Stimulated activated naive CD8-positive, alpha-beta T cell treated with anti-CD3 and anti-CD28 coated beads, Interleukin-15, Interleukin-2, amounts not matched to agents 100 U/mL and 50 U/mL, for 24 hours (primary cell): ENCODE measurements at regions not wholly inside any gene's neighbourhood (a gene's known extent, or its start where the extent isn't known, plus 50 kb on each side); places are given as distances from the start of the nearest gene placed in this dataset.
"Not testable (repeated sequence)": the region's sequence is repeated elsewhere in the genome, so short reads cannot be mapped to it uniquely, and the experiment has no call there.

Experiments
- ATAC-seq: fragments of 150-1000 bp; cut with Tn5 transposase; one replicate; pipeline ENCODE4 v1.10.0; 2021
- DNase-seq: peaks from one replicate; pipeline ENCODE4 v3.0.0; 2021

DNA sequence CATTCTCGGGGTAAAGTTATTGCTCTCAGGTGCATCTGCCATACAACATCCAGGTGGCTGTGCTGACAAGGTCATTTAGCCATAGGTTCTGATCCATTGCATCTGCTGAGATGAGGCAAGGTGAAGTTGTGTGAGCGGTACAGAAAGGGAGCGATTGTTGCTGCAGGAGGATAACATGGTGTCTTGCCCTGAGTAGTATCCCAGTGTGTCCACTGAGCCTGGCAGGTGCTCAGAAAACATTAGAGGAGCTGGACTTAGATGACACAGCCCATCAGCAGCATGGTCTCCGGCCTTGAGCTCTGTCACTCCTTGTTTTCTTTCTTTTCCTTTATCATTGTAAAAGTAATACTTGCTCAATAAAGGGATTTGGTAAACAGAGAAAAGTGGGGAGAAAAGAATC, 161.1 kb upstream of the ATP10A start:
- no peak for DNase-seq
- no peak for ATAC-seq

DNA sequence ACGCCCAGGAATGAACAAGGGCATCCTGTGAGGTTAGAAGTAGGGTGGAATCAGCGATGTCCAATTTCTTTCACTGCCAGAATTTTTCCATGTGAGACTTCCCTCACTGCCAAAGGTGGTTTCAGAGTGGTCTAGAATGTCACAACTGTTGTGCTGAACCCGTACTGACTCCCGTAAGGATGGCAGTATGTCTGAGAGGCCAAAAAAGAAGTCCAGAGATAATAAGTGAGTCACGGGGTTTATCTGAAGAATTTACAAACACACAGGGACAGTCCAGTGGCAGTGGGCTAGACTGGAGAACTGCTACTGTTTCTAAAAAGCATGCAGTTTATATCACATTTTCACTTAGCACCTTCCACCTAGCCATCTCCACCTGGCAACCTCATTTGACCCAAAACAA, 160.6 kb upstream of the ATP10A start:
- ATAC-seq, result no peak

DNA sequence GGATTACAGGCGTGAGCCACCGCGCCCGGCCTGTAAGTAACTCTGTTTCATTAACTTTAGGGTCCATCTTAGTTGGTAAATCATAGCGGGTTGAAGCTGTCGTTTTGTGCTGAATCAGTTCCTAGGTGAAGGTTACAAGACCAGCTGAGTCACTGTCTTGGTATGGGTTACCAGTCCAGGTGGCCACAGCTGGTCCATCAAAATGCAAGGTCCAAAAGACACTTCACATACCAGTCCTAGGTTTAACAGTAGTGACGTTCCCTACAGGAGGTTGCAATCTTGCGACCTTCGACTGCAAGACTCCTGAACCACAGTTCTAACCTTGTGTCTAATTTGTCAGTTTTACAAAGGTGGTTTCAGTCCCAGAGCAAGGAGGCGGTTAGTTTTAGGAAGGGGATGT, 160.1 kb upstream of the ATP10A start:
- DNase-seq (no peak), ATAC-seq (no peak)

More for the DNA sequence above, 160.6 kb upstream of the ATP10A start:
- DNase-seq, result no peak

DNA sequence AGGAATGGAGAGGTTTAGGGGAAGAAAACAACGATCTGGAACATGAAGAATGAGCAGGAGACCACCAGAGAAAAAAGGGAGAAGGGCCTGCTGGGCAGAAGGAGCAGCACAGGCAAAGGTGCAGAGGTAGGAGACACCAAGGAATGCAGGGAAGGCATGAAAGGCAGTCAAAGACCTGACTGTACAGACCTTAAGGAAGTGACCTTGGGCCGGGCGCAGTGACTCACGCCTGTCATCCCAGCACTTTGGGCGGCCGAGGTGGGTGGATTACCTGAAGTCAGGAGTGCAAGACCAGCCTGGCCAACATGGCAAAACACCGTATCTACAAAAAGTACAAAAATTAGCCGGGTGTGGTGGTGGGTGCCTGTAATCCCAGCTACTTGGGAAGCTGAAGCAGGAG, 157.7 kb upstream of the ATP10A start:
- ATAC-seq, result no peak
- DNase-seq, result no peak

DNA sequence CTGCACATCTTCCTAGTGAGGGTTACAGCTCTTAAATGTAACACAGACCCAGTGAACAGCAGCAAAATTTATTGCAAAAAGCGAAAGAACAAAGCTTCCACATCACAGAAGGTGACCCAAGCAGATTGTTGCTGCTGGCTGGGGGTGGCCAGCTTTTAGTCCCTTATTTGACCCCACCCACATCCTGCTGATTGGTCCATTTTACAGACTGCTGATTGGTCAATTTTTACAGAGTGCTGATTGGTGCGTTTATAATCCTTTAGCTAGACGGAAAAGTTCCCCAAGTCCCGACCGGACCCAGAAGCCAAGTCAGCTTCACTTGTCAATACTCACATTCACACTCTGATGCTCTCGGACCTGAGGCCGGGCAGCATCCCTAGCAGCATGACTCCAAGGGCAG, 154.5 kb upstream of the ATP10A start:
- no peak for DNase-seq
- no peak for ATAC-seq

DNA sequence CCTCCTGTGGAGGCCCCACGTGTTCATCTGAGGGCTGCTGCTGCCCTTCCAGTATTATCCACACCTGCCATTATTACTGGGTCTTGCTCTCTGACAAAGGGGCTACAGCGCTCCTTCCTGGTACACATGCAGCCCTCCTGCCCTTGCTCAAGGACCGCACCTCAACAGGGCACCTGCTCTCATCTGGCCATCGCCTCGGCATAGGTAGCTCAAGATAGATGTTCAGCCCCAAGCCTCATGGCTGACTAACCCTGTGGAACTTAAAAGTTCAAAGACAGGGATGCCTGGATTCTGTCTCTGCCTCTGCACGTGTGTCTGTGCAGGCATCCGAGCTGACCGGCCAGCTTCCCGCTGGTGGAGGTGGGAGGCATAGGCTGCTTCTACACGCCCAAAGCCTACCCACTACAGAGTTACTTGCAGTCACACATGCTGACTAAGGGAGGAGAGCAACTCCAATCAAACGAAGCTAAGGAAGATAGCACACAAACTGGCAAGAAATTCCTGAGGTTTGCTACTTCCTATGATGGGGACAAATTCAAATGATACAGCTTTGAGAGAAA, 152.5 kb upstream of the ATP10A start:
- no peak for ATAC-seq
- DNase-seq, result no peak

DNA sequence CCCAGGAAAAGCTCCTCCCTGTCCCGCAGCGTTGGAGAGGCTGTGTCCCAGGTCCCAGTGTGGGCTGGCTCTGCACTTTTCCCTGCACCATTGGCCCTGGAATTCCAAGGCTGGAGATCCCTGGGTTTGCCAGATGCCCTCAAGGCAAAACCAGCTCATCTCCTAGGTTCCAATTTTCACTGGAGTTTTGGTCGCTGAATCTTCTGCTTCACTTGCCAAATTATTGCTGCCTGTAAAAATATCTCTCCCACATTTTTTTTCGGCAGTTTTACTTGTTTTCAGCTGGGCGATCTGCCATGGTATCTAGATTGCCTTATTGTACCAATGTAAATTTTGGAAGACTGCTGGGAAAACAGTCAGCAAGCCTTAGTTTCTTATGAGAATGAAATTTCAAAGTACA, 150.9 kb upstream of the ATP10A start:
- ATAC-seq (no peak), DNase-seq (no peak)

DNA sequence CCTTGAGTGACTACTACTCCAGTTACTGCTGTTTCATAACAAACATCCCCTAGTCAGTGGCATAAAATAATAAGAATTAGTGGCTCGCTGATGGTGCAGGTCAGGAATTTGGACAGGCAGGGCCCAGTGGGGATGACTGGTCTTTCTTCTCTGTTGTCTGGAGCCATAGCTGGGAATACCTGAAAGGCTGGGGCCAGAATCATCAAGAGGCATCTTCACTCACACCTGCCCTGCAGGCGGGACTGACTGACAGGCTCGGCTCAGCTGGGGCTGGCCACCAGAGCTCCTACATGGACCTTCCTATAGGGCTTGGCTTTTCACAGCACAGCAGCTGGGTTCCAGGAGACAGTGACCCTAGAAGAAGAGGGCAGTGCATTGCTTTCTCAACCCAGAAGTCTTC, 148.8 kb upstream of the ATP10A start:
- no peak for DNase-seq

DNA sequence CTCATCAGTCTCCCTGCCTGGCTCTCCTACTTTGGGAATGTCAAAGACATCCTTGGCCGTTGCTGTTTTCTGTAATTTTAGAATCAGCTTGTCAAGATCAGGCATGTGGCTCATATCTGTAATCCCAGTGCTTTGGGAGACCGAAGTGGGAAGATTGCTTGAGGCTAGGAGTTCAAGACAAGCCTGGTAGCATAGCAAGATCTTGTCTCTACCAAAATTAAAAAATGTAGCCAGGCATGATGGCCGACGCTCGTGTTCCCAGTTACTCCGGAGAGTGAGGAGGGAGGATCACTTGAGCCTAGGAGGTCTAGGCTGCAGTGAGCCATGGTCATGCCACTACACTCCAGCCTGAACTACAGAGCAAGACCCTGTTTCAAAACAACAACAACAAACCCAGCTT, 144.0 kb upstream of the ATP10A start:
- ATAC-seq (no peak), DNase-seq (no peak)

More for the DNA sequence above, 148.8 kb upstream of the ATP10A start:
- no peak for ATAC-seq

DNA sequence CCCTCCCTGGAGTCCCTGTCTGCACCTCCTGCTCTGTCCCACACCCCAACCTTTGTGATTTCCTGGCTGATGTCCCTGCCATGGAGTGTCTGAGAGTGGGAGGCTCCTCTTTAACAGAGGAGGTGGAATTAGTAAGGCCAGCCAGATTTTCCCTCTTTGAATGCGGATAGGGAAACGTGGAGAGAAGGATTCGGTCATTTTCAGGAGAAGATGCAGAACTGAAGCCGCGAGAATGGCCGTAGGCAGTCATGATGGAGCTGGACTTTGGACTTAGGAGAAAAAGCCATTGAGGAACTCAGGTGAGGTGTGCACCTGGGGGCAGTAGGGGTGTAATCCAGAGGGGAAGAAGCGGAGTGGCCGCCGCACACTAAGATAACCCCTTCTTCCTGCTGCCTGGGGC, 138.1 kb upstream of the ATP10A start:
- ATAC-seq (no peak), DNase-seq (no peak)

DNA sequence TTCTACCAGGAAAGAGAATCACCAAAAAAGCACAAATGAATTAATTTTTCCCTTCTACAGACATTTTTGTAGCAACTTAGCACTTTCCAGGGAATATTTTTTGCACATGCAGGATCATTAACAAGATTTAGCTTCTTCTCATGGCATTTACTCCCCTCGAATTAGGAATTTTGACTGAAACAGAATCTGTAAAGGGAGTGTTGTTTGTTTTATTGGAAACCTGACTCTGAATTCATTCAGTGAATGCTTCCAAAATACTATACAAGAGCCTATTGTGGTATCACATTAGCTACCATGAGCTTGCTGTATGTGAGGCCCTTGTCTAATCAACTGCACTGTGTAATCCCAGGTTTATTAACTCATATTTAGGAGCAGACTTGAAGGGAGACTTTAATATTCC, 130.4 kb upstream of the ATP10A start:
- DNase-seq (no peak), ATAC-seq (no peak)

DNA sequence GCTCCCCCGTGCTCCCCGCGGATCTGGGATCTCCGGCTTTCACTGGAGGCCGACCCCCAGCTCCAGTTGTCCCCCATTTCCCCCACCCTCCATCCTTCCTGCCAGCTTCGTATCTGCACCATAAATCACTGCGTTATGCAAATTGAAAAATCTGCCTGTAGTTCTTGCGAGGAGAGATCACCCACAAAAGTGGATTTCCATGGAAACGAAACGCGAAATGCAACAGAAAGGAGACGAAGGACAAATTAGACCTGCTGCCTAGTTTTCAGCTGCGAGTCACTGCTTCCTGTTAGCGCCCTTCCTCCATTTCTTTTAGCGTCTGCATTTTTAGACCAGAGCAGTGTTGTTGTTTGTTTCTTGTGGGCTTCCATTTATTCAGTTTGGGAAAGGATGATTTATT, 127.1 kb upstream of the ATP10A start:
- no peak for DNase-seq
- ATAC-seq, result no peak

DNA sequence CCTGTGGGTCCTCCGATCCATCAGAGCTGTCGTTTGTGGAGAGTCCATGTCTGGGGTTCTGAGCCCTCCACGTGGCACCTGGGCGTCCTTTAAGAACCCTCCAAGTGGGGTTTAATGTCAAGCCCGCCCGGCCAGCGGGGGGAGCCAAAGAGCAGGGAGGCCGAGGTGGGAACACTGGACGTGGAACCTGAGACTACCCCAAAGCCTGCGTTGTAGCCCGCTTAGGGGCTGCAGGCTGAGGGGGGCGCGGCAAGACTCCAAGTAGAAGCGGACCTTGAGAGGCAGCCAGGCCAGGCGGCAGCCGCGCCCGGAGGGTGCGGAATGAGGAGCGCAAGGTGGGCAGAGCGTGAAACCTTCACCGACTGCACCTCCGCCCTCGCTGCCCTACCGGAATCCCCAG, 126.2 kb upstream of the ATP10A start:
- DNase-seq (peak; percentile 24), ATAC-seq (no peak)

DNA sequence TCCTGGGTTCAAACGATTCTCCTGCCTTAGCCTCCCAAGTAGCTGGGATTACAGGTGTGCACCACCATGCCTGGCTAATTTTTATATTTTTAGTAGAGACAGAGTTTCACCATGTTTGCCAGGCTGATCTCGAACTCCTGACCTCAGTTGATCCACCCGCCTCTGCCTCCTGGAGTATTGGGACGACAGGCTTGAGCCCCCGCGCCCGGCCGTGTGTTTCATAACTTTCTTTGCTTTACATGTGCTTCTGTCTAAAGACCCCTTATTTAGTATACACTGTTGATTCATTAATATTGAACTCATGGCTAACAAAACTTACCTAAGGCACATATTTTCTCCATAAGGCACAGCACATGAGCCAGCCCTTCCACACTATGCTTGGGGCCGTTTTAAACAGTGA, 125.6 kb upstream of the ATP10A start:
- not testable (repeated sequence) for DNase-seq, ATAC-seq

DNA sequence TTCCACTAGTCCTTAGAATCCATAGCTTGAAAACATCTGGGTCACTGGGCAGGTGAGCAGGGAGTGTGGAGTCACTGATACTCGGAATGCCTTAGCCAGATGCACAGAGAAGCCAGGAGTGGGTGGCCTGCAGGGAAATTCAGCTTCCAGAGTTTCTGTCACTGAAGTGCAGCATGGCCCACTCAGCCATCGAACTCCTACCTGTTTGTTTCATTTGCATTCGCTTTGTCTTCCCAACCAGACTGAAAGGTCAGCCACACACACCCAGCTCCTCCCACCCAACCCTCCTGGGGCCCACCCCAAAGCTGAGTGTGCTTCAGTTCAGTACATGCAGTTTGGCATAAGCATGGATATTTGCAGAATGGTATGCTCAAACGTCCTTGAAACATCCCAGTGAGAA, 124.5 kb upstream of the ATP10A start:
- no peak for ATAC-seq
- DNase-seq, result no peak

DNA sequence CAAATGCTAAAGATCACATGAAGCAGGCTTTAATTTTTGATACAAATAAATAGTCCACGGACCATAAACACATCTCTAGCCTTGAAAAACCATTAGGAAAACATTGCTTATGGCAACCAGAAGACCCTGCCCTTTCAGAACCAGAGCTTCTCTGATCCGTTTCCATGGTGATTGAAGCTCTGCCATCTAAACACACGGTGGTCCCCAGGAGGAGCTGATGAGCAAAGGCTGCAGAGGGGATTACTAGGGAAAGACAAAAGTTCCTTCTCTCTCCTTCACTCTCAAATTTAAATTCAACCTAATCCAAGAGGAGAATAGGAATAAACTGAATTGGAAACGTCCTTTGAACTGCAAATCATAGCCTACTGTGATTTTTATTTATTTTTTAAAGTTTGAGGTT, 122.0 kb upstream of the ATP10A start:
- ATAC-seq, result no peak
- DNase-seq, result no peak

DNA sequence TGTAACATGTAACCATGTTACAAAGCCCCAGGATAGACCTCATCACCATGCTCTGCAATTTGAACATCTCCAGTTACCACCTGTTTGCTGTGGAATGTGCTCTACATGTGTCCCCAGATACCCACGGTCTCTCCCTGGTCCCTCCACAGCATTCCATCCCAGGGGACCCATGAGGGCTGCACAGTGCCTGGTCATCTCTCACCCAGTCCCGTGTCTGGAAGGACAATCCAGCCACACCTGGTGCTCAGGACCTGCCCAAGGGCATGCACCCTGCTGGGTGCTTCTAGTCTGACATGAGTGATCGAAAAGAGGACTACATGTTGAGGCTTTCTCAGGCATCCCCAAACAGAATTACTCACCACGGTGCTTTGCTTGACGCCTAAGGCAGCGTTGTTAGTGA, 119.6 kb upstream of the ATP10A start:
- ATAC-seq (no peak), DNase-seq (no peak)

DNA sequence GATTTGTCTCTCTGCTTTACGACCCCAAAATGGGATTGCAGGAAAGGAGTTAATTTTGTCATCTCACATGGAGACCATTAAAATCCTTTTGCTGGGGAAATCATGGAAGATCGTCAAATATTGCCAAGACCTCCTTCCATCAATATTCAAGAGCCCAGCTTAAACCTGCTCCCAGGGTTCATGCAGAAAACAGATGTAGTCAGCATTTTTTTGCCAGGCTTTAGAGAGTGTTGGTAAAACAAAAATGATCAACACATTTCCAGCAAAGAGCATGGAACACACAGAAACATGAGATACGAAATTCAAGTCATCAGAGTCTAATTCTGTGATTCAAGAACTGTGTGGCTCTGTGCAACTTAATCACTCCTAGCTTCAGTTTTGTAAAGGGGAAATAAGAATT, 118.0 kb upstream of the ATP10A start:
- no peak for DNase-seq
- ATAC-seq, result no peak

DNA sequence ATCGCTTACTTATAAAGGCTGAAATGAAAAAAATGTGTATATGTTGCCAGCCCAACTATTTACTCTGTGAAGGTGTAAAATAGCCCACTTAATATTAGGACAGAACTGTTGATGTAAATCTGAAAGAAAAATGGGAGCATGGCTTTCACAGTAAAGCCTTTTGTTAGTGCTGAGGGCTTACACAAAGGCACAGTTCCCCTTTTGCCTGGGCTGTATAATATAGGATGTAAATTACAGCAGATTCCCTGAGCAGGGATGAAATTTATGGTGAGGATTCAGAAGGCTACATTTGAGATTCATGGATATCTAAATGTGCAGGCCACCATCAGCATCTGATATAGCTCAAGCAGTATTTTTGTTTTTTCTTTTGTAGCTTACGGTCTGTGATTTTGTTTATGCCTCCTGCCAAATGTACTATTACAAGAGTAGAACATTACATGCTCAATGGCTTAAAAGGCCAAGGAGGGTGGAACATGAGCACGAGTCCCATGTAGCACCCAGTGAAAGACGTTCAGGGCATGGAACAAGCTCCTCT, 109.1 kb upstream of the ATP10A start:
- DNase-seq (no peak), ATAC-seq (no peak)

DNA sequence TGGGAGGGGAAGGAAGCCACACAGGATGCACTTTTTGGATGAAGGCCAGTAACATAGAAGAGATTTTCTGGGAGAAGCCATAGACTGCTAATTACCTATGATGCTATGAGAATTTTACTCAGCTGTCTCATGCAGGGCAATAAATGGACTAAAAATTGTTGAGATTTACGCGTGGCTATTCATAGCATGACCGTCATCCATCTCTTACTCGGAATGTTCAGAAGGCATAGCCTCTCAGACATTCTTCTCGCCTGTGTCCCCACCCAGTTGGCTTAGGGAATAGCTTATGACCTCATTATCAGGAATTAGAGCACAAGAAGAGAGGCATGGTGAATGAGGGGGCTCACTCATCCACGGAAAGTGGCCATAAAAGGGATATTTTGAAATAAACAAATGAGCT, 107.9 kb upstream of the ATP10A start:
- DNase-seq, result no peak
- ATAC-seq, result no peak

DNA sequence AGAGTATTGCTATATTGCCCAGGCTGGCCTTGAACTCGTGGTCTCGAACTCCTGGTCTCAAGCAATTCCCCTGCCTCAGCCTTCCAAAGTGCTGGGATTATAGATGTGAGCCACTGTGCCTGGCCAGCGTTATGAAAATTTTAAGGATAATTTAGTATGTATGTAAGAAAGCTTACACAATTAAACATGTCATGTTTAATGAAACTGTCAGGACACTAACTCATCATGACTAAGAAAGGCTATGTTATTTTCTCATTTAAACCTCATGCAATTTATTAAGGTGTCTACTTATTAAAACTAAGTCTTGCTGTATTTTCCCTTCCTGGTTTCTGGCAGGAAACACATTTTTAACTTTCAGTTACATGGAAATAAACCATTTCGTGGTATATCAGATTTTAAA, 106.8 kb upstream of the ATP10A start:
- no peak for DNase-seq
- ATAC-seq, result no peak

DNA sequence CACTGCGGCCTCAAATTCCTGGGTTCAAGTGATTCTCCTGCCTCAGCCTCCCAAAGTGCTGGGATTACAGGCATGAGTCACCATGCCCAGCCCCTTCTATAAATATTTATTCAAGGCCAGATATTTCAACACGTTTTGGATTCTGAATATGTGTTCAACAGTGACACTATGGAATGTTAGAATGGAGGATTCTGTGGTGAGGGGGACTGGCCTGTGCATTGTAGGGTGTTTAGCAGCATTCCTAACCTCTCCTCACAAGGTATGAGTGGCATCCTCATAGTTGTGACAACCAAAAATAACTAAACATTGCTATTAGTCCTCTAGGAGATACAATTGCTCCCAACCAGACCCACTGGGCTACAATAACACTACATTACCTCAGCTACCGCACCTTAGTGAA, 104.0 kb upstream of the ATP10A start:
- DNase-seq (no peak), ATAC-seq (no peak)

DNA sequence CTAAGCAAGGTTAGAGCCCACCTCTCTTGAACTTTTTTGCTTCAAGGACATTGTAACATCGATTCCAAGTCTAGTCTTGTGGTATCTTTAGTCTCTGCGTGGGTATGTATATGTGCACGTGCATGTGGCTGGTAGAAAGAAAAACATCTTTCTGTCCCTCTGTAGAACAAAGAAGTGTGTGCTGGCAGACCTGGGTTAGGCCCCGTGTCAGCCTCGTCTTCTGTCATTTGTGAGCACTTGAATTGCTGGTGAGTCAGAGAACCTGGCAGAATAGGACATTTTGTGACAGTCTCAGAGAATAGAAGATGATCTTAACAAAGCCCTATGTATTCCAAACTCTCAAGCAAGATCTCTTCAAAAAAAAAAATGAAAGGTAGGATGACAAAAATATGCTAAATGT, 102.2 kb upstream of the ATP10A start:
- ATAC-seq (no peak), DNase-seq (no peak)

DNA sequence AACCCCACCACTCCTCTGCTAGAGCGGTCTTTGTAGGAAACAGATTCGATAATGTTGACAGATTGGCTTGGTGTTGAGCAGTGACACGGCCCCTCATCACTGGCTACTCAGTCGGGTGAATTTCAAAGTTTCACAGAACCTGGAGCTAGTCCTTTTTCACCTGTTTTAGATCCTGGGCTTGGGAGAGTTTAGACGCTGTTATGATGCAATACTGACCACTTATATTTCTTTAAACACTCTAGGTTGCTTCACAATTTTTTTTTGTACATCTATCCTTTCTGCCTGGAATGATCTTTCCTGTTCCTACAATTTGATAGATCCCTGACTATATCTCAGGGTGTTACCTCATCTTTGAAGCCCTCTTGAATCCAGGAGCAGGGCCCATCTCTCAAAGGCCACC, 97.1 kb upstream of the ATP10A start:
- DNase-seq, result no peak
- ATAC-seq, result no peak

DNA sequence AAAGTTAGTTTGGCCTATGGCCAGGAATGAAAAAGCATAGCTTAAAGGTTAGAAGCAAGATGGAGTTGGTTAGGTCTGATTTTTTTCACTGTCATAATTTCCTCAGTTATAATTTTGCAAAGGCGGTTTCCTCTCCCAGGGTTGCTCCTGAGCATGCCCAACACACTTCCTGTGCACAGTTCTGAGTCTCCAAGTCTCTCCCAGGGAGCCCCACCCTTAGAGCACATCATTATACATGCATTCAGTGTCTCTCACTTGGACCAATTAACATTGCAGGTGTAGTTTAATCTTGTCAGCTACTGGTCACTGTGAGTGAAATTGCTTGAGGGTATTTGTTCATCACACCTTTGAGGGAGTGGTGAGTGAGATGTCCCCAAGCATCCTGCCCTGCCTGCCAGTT, 96.0 kb upstream of the ATP10A start:
- DNase-seq (no peak), ATAC-seq (no peak)
